NCI-H1092 treated with DMSO at 0.1 percent for 48 hours (cell line): ENCODE measurements at regions not wholly inside any gene's neighbourhood (a gene's known extent, or its start where the extent isn't known, plus 50 kb on each side); places are given as distances from the start of the nearest gene placed in this dataset.

ENCODE experiments used
- DNase-seq: peaks from one replicate; lab custom pipeline; 2025; lab: John Stamatoyannopoulos, UW

- DNase-seq: no peak
Measured at GRCh38 chr4:186889876-186890643, 166.4 kb upstream of the FAT1 start.

GRCh38 chr4:186891859-186892486, 168.3 kb upstream of the FAT1 start:
- DNase-seq: no peak

GRCh38 chr4:186898367-186898766, 174.7 kb upstream of the FAT1 start:
- DNase-seq: no peak

- no peak for DNase-seq
Measured at GRCh38 chr4:186900232-186900900, 176.7 kb upstream of the FAT1 start.

- DNase-seq: no peak
Measured at GRCh38 chr4:186900984-186901383, 177.3 kb upstream of the FAT1 start.

GRCh38 chr4:186901850-186902249, 178.2 kb upstream of the FAT1 start:
- DNase-seq: no peak

GRCh38 chr4:186902361-186902760, 178.7 kb upstream of the FAT1 start:
- no peak for DNase-seq

- no peak for DNase-seq
Measured at GRCh38 chr4:186904101-186904500, 180.4 kb upstream of the FAT1 start.

GRCh38 chr4:186906722-186907121, 183.1 kb upstream of the FAT1 start:
- no peak for DNase-seq

- no peak for DNase-seq
Measured at GRCh38 chr4:186910385-186910784, 186.7 kb upstream of the FAT1 start.

- DNase-seq: no peak
Measured at GRCh38 chr4:186912606-186913005, 188.9 kb upstream of the FAT1 start.

GRCh38 chr4:186915816-186916215, 192.2 kb upstream of the FAT1 start:
- no peak for DNase-seq

GRCh38 chr4:186917136-186917535, 193.5 kb upstream of the FAT1 start:
- DNase-seq: no peak

- no peak for DNase-seq
Measured at GRCh38 chr4:186918466-186918865, 194.8 kb upstream of the FAT1 start.

- no peak for DNase-seq
Measured at GRCh38 chr4:186919340-186919739, 195.7 kb upstream of the FAT1 start.

GRCh38 chr4:186920483-186920882, 196.8 kb upstream of the FAT1 start:
- no peak for DNase-seq

GRCh38 chr4:186920992-186921391, 197.3 kb upstream of the FAT1 start:
- no peak for DNase-seq

- no peak for DNase-seq
Measured at GRCh38 chr4:186924723-186925122, 201.1 kb upstream of the FAT1 start.

GRCh38 chr4:186927624-186928023, 204.0 kb upstream of the FAT1 start:
- DNase-seq: no peak

- DNase-seq: no peak
Measured at GRCh38 chr4:186930024-186930423, 206.4 kb upstream of the FAT1 start.

- DNase-seq: no peak
Measured at GRCh38 chr4:186931519-186931918, 207.9 kb upstream of the FAT1 start.

- DNase-seq: no peak
Measured at GRCh38 chr4:186932196-186932595, 208.5 kb upstream of the FAT1 start.

GRCh38 chr4:186932631-186933187, 209.1 kb upstream of the FAT1 start:
- no peak for DNase-seq
